ENCODE measurements at regions not wholly inside any gene's neighbourhood (a gene's known extent, or its start where the extent isn't known, plus 50 kb on each side); places are given as distances from the start of the nearest gene placed in this dataset.

- Mint-ChIP-seq H3K4me1 (ENCODE audit: low read depth) (no peaks in the 10 kb centered on the region), H3K36me3 (ENCODE audit: low read depth) (no peaks in the 10 kb centered on the region), H3K9me3 (no peaks in the 10 kb centered on the region), H3K4me3 (no peak overlapping the region), H3K27ac (no peak overlapping the region), H3K27me3 (ENCODE audit: insufficient read depth) (peaks cover 23% of the 10 kb centered on the region)
- TF ChIP-seq CTCF (IDR thresholded peaks at IDR 0.05) = no peak
- no peak for DNase-seq
Measured at GRCh38 chr16:66220702-66221101, 145.8 kb upstream of the CDH5 start.

- no peak overlapping the region for H3K27ac Mint-ChIP-seq
- DNase-seq = no peak
- peaks cover 27% of the 10 kb centered on the region for H3K27me3 Mint-ChIP-seq (ENCODE audit: insufficient read depth)
- no peaks in the 10 kb centered on the region for H3K36me3 Mint-ChIP-seq (ENCODE audit: low read depth)
- no peaks in the 10 kb centered on the region for H3K9me3 Mint-ChIP-seq
- TF ChIP-seq CTCF (IDR thresholded peaks at IDR 0.05) = no peak
- H3K4me1 Mint-ChIP-seq (ENCODE audit: low read depth) = no peaks in the 10 kb centered on the region
- H3K4me3 Mint-ChIP-seq = no peak overlapping the region
Measured at GRCh38 chr16:66219491-66219890, 147.0 kb upstream of the CDH5 start.

- Mint-ChIP-seq H3K36me3 (ENCODE audit: low read depth) (no peaks in the 10 kb centered on the region), H3K27me3 (ENCODE audit: insufficient read depth) (peaks cover 23% of the 10 kb centered on the region), H3K4me3 (no peak overlapping the region), H3K9me3 (no peaks in the 10 kb centered on the region), H3K4me1 (ENCODE audit: low read depth) (no peaks in the 10 kb centered on the region), H3K27ac (no peak overlapping the region)
- DNase-seq = no peak
- TF ChIP-seq CTCF (IDR thresholded peaks at IDR 0.05) = no peak
Measured at GRCh38 chr16:66212428-66212827, 154.1 kb upstream of the CDH5 start.

GRCh38 chr16:66211651-66212050 is 154.8 kb upstream of the CDH5 start:
- Mint-ChIP-seq H3K36me3 (ENCODE audit: low read depth) (no peaks in the 10 kb centered on the region), H3K27ac (no peak overlapping the region), H3K4me1 (ENCODE audit: low read depth) (no peaks in the 10 kb centered on the region), H3K27me3 (ENCODE audit: insufficient read depth) (peaks cover 25% of the 10 kb centered on the region), H3K4me3 (no peak overlapping the region), H3K9me3 (no peaks in the 10 kb centered on the region)
- DNase-seq = no peak
- no peak for TF ChIP-seq CTCF (IDR thresholded peaks at IDR 0.05)

GRCh38 chr16:66207883-66208265 is 158.6 kb upstream of the CDH5 start:
- Mint-ChIP-seq H3K4me1 (ENCODE audit: low read depth) (no peaks in the 10 kb centered on the region; the same call in 1 of the 2 replicates), H3K27ac (no peak overlapping the region), H3K4me3 (no peak overlapping the region), H3K36me3 (ENCODE audit: low read depth) (no peaks in the 10 kb centered on the region), H3K27me3 (ENCODE audit: insufficient read depth) (peaks cover 11% of the 10 kb centered on the region), H3K9me3 (no peaks in the 10 kb centered on the region)
- no peak for DNase-seq
- TF ChIP-seq CTCF (IDR thresholded peaks at IDR 0.05) = no peak
